ENCODE measurements at regions not wholly inside any gene's neighbourhood (a gene's known extent, or its start where the extent isn't known, plus 50 kb on each side); places are given as distances from the start of the nearest gene placed in this dataset.
"Not testable (repeated sequence)": the region's sequence is repeated elsewhere in the genome, so short reads cannot be mapped to it uniquely, and the experiment has no call there.

- Histone ChIP-seq H3K36me3 (no peaks in the 10 kb centered on the region), H3K27me3 (no peaks in the 10 kb centered on the region), H3K4me1 (no peaks in the 10 kb centered on the region), H3K27ac (no peak overlapping the region), H3K4me3 (no peak overlapping the region), H3K9me3 (no peaks in the 10 kb centered on the region)
- DNase-seq (no peak), ATAC-seq (no peak)
- 90% methylated on average over 7 of the region's 11 CpGs for WGBS (ENCODE audit: insufficient coverage, low coverage, low lambda C conversion rate, missing lambda C conversion rate)
- intact Hi-C loops (cut with DNase I): no loop called here
- no peak for TF ChIP-seq CTCF (IDR thresholded peaks at IDR 0.05)
- TF ChIP-seq POLR2A (IDR thresholded peaks at IDR 0.05): no peak
Measured at GRCh38 chr10:130261766-130262165, 125.6 kb downstream of the GLRX3 start.

DNA sequence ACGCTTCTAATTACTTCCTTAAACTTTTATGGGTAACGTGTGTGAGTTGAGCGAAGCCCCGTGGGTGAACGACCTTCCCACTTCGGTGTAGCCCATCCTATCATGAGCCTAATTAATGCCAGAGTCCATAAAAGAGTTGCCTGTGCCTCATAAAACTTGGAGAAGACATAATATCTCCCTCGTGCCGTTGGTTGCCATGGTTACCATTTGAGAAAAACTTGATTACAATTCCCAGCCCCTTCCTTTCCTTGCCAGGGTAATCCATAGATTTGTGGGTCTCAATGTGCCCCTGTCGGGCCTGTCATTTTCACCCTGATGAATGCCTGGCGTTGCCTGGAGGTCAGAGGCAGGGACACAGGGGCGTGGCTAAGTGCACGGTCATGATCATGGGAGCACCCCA, 127.1 kb downstream of the GLRX3 start:
- ATAC-seq: no peak
- WGBS (ENCODE audit: insufficient coverage, low coverage, low lambda C conversion rate, missing lambda C conversion rate): 70% methylated on average over 8 of the region's 12 CpGs
- Histone ChIP-seq H3K27me3 (no peaks in the 10 kb centered on the region), H3K4me1 (no peaks in the 10 kb centered on the region), H3K36me3 (no peaks in the 10 kb centered on the region), H3K9me3 (no peaks in the 10 kb centered on the region), H3K27ac (no peak overlapping the region), H3K4me3 (no peak overlapping the region)
- intact Hi-C loops (cut with DNase I): no loop called here
- DNase-seq: no peak
- no peak for TF ChIP-seq POLR2A (IDR thresholded peaks at IDR 0.05)
- TF ChIP-seq CTCF (IDR thresholded peaks at IDR 0.05): no peak

DNA sequence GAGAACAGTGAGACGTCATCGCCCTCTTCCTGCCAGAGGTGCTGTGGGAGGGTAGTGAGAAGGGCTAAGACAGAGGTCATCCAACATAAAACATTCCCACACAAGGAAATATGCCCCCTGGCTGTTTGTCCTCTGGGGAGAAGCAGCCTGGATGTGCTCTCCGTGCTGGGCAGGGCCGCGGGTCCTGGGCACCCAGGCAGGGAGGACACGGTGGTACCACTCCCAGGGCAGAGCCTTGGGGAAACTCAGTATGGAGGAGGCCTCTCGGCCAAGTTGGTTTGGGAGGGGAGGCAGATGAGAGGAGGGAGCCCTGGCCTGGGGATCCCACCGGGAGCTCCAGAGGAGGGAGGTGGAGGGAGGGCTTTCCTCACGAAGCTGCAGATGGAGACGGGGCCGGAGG, 129.4 kb downstream of the GLRX3 start:
- DNase-seq (no peak), ATAC-seq (no peak)
- 60% methylated on average over 3 of the region's 11 CpGs for WGBS (ENCODE audit: insufficient coverage, low coverage, low lambda C conversion rate, missing lambda C conversion rate)
- intact Hi-C loops (cut with DNase I): no loop called here
- Histone ChIP-seq H3K36me3 (no peaks in the 10 kb centered on the region), H3K27ac (no peak overlapping the region), H3K4me3 (no peak overlapping the region), H3K4me1 (no peaks in the 10 kb centered on the region), H3K9me3 (no peaks in the 10 kb centered on the region), H3K27me3 (no peaks in the 10 kb centered on the region)
- TF ChIP-seq POLR2A (IDR thresholded peaks at IDR 0.05): no peak
- no peak for TF ChIP-seq CTCF (IDR thresholded peaks at IDR 0.05)

GRCh38 chr10:130282492-130283218, 146.5 kb downstream of the GLRX3 start:
- intact Hi-C loops (cut with DNase I): no loop called here
- 79% methylated on average over 7 of the region's 7 CpGs for WGBS (ENCODE audit: insufficient coverage, low coverage, low lambda C conversion rate, missing lambda C conversion rate)
- no peak for ATAC-seq
- no peak overlapping the region for H3K27ac ChIP-seq
- no peak overlapping the region for H3K4me3 ChIP-seq
- no peaks in the 10 kb centered on the region for H3K36me3 ChIP-seq
- no peak for TF ChIP-seq CTCF (IDR thresholded peaks at IDR 0.05)
- no peak for TF ChIP-seq POLR2A (IDR thresholded peaks at IDR 0.05)
- H3K27me3 ChIP-seq: no peaks in the 10 kb centered on the region
- no peaks in the 10 kb centered on the region for H3K4me1 ChIP-seq
- peaks cover 4 to 33% (median 19%) of the 10 kb centered on the region in 4 donors for H3K9me3 ChIP-seq
- no peak for DNase-seq

- no peak for DNase-seq
- 95% methylated on average over 4 of the region's 4 CpGs for WGBS (ENCODE audit: insufficient coverage, low coverage, low lambda C conversion rate, missing lambda C conversion rate)
- H3K27ac ChIP-seq: no peak overlapping the region
- H3K27me3 ChIP-seq: no peaks in the 10 kb centered on the region
- TF ChIP-seq POLR2A (IDR thresholded peaks at IDR 0.05) (no peak), CTCF (IDR thresholded peaks at IDR 0.05) (no peak)
- H3K9me3 ChIP-seq: peaks cover 4 to 32% (median 19%) of the 10 kb centered on the region in 4 donors
- H3K4me3 ChIP-seq: no peak overlapping the region
- intact Hi-C loops (cut with DNase I): no loop called here
- H3K36me3 ChIP-seq: no peaks in the 10 kb centered on the region
- H3K4me1 ChIP-seq: no peaks in the 10 kb centered on the region
- ATAC-seq: no peak
Measured at GRCh38 chr10:130283219-130283545, 147.0 kb downstream of the GLRX3 start.

DNA sequence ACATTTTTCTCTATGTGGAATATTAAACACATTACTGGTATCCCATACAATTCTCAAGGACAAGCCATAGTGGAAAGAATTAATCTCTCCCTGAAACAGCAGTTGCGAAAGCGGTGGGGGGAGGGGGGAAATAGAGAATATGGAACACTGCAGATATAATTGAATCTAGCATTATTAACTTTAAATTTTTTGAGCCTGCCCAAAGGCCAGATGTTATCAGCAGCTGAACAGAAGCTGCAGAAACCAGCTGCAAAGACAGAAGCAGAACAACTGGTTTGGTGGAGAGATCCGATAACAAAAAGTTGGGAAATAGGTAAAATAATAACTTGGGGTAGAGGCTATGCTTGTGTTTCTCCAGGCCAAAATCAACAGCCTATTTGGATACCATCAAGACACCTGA, 159.6 kb downstream of the GLRX3 start:
- intact Hi-C loops (cut with DNase I); ATAC-seq; H3K27ac ChIP-seq; H3K4me1 ChIP-seq; H3K4me3 ChIP-seq; DNase-seq; H3K36me3 ChIP-seq; H3K27me3 ChIP-seq; H3K9me3 ChIP-seq: not testable (repeated sequence)
- WGBS (ENCODE audit: insufficient coverage, low coverage, low lambda C conversion rate, missing lambda C conversion rate): 78% methylated on average over 3 of the region's 3 CpGs

Measured in right lobe of liver (tissue), 6 donors.